OCI-LY7 (cell line): ENCODE measurements at regions not wholly inside any gene's neighbourhood (a gene's known extent, or its start where the extent isn't known, plus 50 kb on each side); places are given as distances from the start of the nearest gene placed in this dataset.
"Not testable (repeated sequence)": the region's sequence is repeated elsewhere in the genome, so short reads cannot be mapped to it uniquely, and the experiment has no call there.

Experiments
- BruUV-seq: library from RNA; stranded (reverse); fragments of 400-500 nt; replicated peaks from 2 replicates; lab custom pipeline; 2021; lab: Mats Ljungman, UMichigan
- CTCF ChIA-PET: fragments of 300-600 bp; sonication (Branson Sonifier 250); formaldehyde crosslinking; loops from one replicate; lab custom pipeline; 2022; ENCODE audit warnings: antibody characterized with exemption; ENCODE audit not compliant: unreplicated experiment; lab: Charles Lee
- POLR2A ChIA-PET: fragments of 300-600 bp; sonication (Branson Sonifier 250); formaldehyde crosslinking; loops from one replicate; lab custom pipeline; 2022; ENCODE audit warnings: antibody characterized with exemption; lab: Charles Lee
- DNase-seq: peaks from one replicate; pipeline ENCODE4 v3.0.0-alpha.2; 2015; ENCODE audit warnings: low spot score
- H2AFZ ChIP-seq: fragments of 200-600 bp; sonication (generic), shearing (Covaris generic); 2 replicates; pipeline ENCODE4 v1.6.1; 2014; ENCODE audit warnings: mild to moderate bottlenecking, antibody characterized with exemption, low read length, moderate library complexity
- H3K27ac ChIP-seq: fragments of 200-600 bp; sonication (generic); 2 replicates; pipeline ENCODE4 v1.5.1; 2014; ENCODE audit warnings: mixed run types, low read depth, mild to moderate bottlenecking, moderate library complexity, low read length, inconsistent platforms; ENCODE audit not compliant: poor library complexity, severe bottlenecking
- H3K36me3 ChIP-seq: fragments of 200-600 bp; sonication (generic); 2 replicates; pipeline ENCODE4 v1.6.1; 2014; ENCODE audit warnings: mild to moderate bottlenecking, antibody characterized with exemption, low read length, moderate library complexity, mixed read lengths; ENCODE audit not compliant: insufficient read depth
- H3K4me1 ChIP-seq: fragments of 200-600 bp; sonication (generic); 2 replicates; pipeline ENCODE4 v1.5.1; 2014; ENCODE audit warnings: mild to moderate bottlenecking, low read length; ENCODE audit not compliant: insufficient read depth, poor library complexity, severe bottlenecking
- H3K4me2 ChIP-seq: fragments of 200-600 bp; sonication (generic); 2 replicates; pipeline ENCODE4 v1.6.1; 2014; ENCODE audit warnings: mild to moderate bottlenecking, low read length
- H3K4me3 ChIP-seq: fragments of 200-600 bp; sonication (generic); 2 replicates; pipeline ENCODE4 v1.5.1; 2014; ENCODE audit warnings: mild to moderate bottlenecking, low read depth, low read length; ENCODE audit not compliant: poor library complexity, severe bottlenecking
- H3K79me2 ChIP-seq: fragments of 200-600 bp; sonication (generic); 2 replicates; pipeline ENCODE4 v1.6.1; 2016; ENCODE audit warnings: low read depth, mild to moderate bottlenecking, low read length, moderate library complexity, mixed read lengths; ENCODE audit not compliant: insufficient read depth
- H3K9me2 ChIP-seq: fragments of 200-600 bp; sonication (generic); 2 replicates; pipeline ENCODE4 v1.6.1; 2016; ENCODE audit warnings: mild to moderate bottlenecking, low read length, mixed read lengths; ENCODE audit not compliant: insufficient read depth
- H3K9me3 ChIP-seq: fragments of 200-600 bp; sonication (generic); 2 replicates; pipeline ENCODE4 v1.6.1; 2014; ENCODE audit warnings: mild to moderate bottlenecking, mixed run types, low read length, mixed read lengths
- H4K20me1 ChIP-seq: fragments of 200-600 bp; sonication (generic); 2 replicates; pipeline ENCODE4 v1.6.1; 2014; ENCODE audit warnings: mild to moderate bottlenecking, antibody characterized with exemption, low read length, moderate library complexity, mixed read lengths; ENCODE audit not compliant: insufficient read depth
- EZH2phosphoT487 ChIP-seq: fragments of 200-600 bp; sonication (generic); IDR thresholded peaks from 2 replicates; pipeline ENCODE4 v1.6.1; 2018; ENCODE audit warnings: low read depth, borderline replicate concordance, mild to moderate bottlenecking, mixed run types, antibody characterized with exemption, low read length, moderate library complexity, mixed read lengths
- intact Hi-C: fragments of 100-400 bp; cut with micrococcal nuclease; formaldehyde crosslinking; loops from one replicate; pipeline ENCODE4 v1.10.0; 2022; ENCODE audit not compliant: unreplicated experiment
- TF ChIP-seq, protein P1 (sequence below): fragments of 200-600 bp; sonication (generic); conservative IDR thresholded peaks from 2 replicates; pipeline ENCODE4 v1.5.1; 2014; ENCODE audit warnings: mild to moderate bottlenecking, antibody characterized with exemption, low read length, moderate library complexity, mixed read lengths

DNA sequence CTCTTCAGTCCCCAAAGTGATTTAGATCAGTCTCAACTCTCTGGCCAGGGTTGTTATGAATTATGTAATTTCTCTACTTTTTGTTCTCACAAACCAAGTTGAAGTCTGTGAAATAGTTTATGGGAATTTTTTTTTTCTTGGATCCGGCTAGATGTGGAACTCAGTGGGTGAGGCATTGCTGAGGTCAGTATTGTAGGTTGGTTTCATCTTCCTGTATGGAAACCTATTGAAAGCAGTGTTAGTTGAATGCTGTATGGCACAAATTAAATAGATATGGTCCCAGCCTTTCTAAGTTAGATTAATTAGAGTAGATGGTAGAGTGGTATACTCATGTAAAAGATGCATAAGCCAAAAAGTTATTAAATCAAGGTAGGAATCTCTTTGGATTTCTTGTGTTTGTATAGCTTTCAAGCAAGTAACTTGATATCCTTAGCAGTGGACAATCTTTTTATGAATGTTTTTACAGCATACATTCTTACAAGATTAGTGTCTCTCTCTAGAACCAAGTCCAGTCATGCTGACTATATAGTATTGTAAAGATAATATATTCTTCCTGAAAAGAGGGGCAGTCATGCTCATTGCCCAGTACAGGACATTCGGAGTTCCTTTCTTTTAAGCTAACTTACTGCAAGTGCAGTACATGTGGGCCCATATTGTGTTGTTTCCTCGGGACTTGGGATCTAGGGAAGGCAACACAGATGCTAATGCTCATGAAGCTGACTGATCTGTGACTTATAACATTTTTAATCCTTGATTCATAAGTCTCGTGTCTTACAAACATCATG is 2541.1 kb downstream of the PCDH9 start:
- intact Hi-C loops, result no loop called here
- POLR2A ChIA-PET, result no interaction called here
- Histone ChIP-seq H4K20me1 (no peaks in the 10 kb centered on the region), H3K36me3 (no peaks in the 10 kb centered on the region), H3K27ac (no peak overlapping the region), H3K4me1 (no peaks in the 10 kb centered on the region), H3K4me3 (no peak overlapping the region), H2AFZ (no peak overlapping the region), H3K9me2 (no peaks in the 10 kb centered on the region), H3K9me3 (no peaks in the 10 kb centered on the region), H3K79me2 (no peaks in the 10 kb centered on the region), H3K4me2 (no peak overlapping the region)
- no TSS peak for BruUV-seq
- DNase-seq, result no peak
- TF ChIP-seq, protein P1, sequence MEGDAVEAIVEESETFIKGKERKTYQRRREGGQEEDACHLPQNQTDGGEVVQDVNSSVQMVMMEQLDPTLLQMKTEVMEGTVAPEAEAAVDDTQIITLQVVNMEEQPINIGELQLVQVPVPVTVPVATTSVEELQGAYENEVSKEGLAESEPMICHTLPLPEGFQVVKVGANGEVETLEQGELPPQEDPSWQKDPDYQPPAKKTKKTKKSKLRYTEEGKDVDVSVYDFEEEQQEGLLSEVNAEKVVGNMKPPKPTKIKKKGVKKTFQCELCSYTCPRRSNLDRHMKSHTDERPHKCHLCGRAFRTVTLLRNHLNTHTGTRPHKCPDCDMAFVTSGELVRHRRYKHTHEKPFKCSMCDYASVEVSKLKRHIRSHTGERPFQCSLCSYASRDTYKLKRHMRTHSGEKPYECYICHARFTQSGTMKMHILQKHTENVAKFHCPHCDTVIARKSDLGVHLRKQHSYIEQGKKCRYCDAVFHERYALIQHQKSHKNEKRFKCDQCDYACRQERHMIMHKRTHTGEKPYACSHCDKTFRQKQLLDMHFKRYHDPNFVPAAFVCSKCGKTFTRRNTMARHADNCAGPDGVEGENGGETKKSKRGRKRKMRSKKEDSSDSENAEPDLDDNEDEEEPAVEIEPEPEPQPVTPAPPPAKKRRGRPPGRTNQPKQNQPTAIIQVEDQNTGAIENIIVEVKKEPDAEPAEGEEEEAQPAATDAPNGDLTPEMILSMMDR, result no peak
- TF ChIP-seq EZH2phosphoT487, result no peak
- CTCF ChIA-PET, result no interaction called here

DNA sequence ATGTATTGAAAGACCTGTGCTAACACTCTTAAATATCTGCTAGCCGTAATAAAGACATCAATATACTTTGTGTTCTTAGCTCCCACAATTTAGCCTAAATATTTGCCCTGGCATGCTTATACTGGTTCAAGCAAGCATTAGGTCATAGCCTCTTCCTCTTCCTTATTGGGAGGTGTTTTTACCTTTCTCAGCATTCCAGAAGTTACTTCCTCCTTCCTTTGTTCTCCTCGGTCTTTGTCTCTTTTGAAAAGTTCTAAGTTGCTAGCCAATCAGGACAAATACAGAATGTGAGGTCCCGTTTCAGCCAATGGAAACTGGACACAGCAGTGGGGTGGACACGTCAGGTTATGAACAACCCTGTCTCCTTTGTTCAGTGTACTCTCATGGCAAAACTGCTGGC is 2543.6 kb downstream of the PCDH9 start:
- CTCF ChIA-PET, DNase-seq, H3K27ac ChIP-seq, intact Hi-C loops, H3K9me3 ChIP-seq, H3K4me3 ChIP-seq, H3K36me3 ChIP-seq, H3K9me2 ChIP-seq, H2AFZ ChIP-seq, BruUV-seq, H3K4me2 ChIP-seq, POLR2A ChIA-PET, H3K4me1 ChIP-seq, H3K79me2 ChIP-seq, H4K20me1 ChIP-seq: not testable (repeated sequence)

DNA sequence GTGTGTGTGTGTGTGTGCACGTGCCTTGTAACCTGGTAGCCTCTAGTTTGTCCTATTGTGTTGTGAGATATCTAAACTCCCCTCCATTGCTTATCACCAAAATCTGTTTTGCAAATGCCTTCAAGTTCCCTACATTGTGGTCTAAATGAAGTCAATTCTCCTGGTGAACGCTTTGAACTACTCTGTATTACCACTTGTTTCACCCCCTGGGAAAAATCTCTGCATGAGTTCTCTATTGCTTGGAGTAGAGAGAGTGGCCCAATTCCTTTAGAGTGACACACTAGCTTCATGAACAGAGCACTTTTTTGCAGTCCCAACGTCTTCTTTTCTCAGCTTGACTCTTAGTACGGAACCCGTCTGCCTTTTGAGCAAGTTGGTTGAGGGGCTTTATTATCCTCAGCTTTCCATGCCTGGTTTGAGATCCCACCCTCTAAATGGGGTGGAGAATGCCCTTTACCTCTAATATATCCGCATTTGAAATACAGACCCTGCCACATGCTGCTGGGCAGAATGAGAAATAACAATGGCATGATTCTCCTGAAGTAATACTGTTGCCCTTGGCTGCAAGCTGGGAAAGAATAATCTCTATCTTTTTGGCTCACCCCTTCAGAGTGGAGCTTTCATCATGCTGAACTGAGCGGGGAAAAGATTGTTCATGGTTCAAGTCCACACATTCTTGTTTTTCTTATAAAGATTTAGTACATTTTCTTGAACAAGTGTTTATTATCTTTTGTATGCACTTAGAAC is 2545.3 kb downstream of the PCDH9 start:
- no TSS peak for BruUV-seq
- DNase-seq, result no peak
- H2AFZ ChIP-seq, result no peak overlapping the region
- no peaks in the 10 kb centered on the region for H3K4me1 ChIP-seq
- H3K79me2 ChIP-seq, result no peaks in the 10 kb centered on the region
- no peak overlapping the region for H3K27ac ChIP-seq
- TF ChIP-seq, protein P1, result no peak
- TF ChIP-seq EZH2phosphoT487, result no peak
- intact Hi-C loops, result no loop called here
- H3K4me3 ChIP-seq, result no peak overlapping the region
- H3K9me3 ChIP-seq, result no peaks in the 10 kb centered on the region
- H4K20me1 ChIP-seq, result no peaks in the 10 kb centered on the region
- POLR2A ChIA-PET, result no interaction called here
- H3K9me2 ChIP-seq, result no peaks in the 10 kb centered on the region
- CTCF ChIA-PET, result no interaction called here
- no peaks in the 10 kb centered on the region for H3K36me3 ChIP-seq
- no peak overlapping the region for H3K4me2 ChIP-seq
